ENCODE measurements at regions not wholly inside any gene's neighbourhood (a gene's known extent, or its start where the extent isn't known, plus 50 kb on each side); places are given as distances from the start of the nearest gene placed in this dataset.

GRCh38 chr4:52312722-52313121, 261.6 kb downstream of the SPATA18 start:
- intact Hi-C loops (cut with DNase I): no loop called here
- H3K27me3 ChIP-seq: no peaks in the 10 kb centered on the region
- no peak overlapping the region for H3K27ac ChIP-seq
- no peak overlapping the region for H3K4me3 ChIP-seq
- DNase-seq: no peak
- no peaks in the 10 kb centered on the region for H3K9me3 ChIP-seq
- 21 to 39% methylated on average over 2 of the region's 2 CpGs for WGBS, 2 donors
- H3K4me1 ChIP-seq: no peaks in the 10 kb centered on the region
- TF ChIP-seq CTCF (IDR thresholded peaks at IDR 0.05) (no peak), POLR2A (IDR thresholded peaks at IDR 0.05) (no peak)
- H3K36me3 ChIP-seq: no peaks in the 10 kb centered on the region

GRCh38 chr4:52317361-52317879, 266.3 kb downstream of the SPATA18 start:
- no peak for DNase-seq
- H3K9me3 ChIP-seq: no peaks in the 10 kb centered on the region

GRCh38 chr4:52317981-52318380, 266.9 kb downstream of the SPATA18 start:
- Histone ChIP-seq H3K4me1 (no peaks in the 10 kb centered on the region), H3K4me3 (no peak overlapping the region)
- DNase-seq: no peak

More at GRCh38 chr4:52317361-52317879, 266.3 kb downstream of the SPATA18 start:
- H3K36me3 ChIP-seq: no peaks in the 10 kb centered on the region
- WGBS, 2 donors: 47 to 48% methylated on average over 3 of the region's 3 CpGs
- TF ChIP-seq POLR2A (IDR thresholded peaks at IDR 0.05): no peak
- TF ChIP-seq CTCF (IDR thresholded peaks at IDR 0.05): no peak
- H3K27ac ChIP-seq: no peak overlapping the region
- intact Hi-C loops (cut with DNase I): no loop called here
- H3K4me1 ChIP-seq: no peaks in the 10 kb centered on the region
- H3K27me3 ChIP-seq: no peaks in the 10 kb centered on the region
- no peak overlapping the region for H3K4me3 ChIP-seq

GRCh38 chr4:52329894-52330293, 278.8 kb downstream of the SPATA18 start:
- intact Hi-C loops (cut with DNase I): no loop called here
- Histone ChIP-seq H3K9me3 (peaks cover 0 to 21% (median 5%) of the 10 kb centered on the region in 3 donors), H3K4me3 (no peak overlapping the region), H3K4me1 (no peaks in the 10 kb centered on the region), H3K27me3 (no peaks in the 10 kb centered on the region), H3K27ac (no peak overlapping the region), H3K36me3 (no peaks in the 10 kb centered on the region)
- no peak for DNase-seq
- TF ChIP-seq CTCF (IDR thresholded peaks at IDR 0.05): no peak
- no peak for TF ChIP-seq POLR2A (IDR thresholded peaks at IDR 0.05)

More at GRCh38 chr4:52317981-52318380, 266.9 kb downstream of the SPATA18 start:
- no peak overlapping the region for H3K27ac ChIP-seq
- TF ChIP-seq POLR2A (IDR thresholded peaks at IDR 0.05): no peak
- no peak for TF ChIP-seq CTCF (IDR thresholded peaks at IDR 0.05)
- no peaks in the 10 kb centered on the region for H3K9me3 ChIP-seq
- no peaks in the 10 kb centered on the region for H3K27me3 ChIP-seq
- no peaks in the 10 kb centered on the region for H3K36me3 ChIP-seq
- intact Hi-C loops (cut with DNase I): no loop called here

- WGBS, 2 donors: 33 to 47% methylated on average over 1 of the region's 1 CpG
- TF ChIP-seq POLR2A (IDR thresholded peaks at IDR 0.05) (no peak), CTCF (IDR thresholded peaks at IDR 0.05) (no peak)
- Histone ChIP-seq H3K27ac (no peak overlapping the region), H3K36me3 (no peaks in the 10 kb centered on the region), H3K27me3 (no peaks in the 10 kb centered on the region), H3K4me3 (no peak overlapping the region), H3K9me3 (no peaks in the 10 kb centered on the region), H3K4me1 (no peaks in the 10 kb centered on the region)
- intact Hi-C loops (cut with DNase I): no loop called here
- DNase-seq: no peak
These were observed 292.5 kb downstream of the SPATA18 start for GRCh38 chr4:52343595-52343994.

Measured in esophagus squamous epithelium (tissue), 5 donors.